ENCODE measurements at regions not wholly inside any gene's neighbourhood (a gene's known extent, or its start where the extent isn't known, plus 50 kb on each side); places are given as distances from the start of the nearest gene placed in this dataset.

DNA sequence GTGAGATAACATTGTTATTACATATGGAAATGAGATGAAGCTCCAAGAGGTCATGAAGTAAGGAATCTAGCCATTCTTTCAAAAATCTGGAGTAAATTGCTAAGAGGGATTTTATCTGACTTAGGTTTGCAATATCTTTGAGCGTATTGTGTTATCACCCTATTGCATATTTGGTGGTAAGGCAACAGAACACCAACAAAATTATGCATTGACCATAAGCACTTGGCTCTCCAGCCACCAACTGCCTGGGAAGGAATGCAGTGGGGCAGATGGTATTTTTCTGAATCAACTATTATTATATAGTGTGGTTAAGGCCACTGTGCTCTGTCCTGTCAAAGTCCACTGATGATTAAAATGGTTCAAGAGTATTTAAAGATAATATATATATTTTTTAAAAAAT is 287.9 kb upstream of the SEMA6D start:
- Histone ChIP-seq H3K27me3 (ENCODE audit: low read length) (no peaks in the 10 kb centered on the region), H2AFZ (ENCODE audit: low read depth, low read length, severe bottlenecking) (no peak overlapping the region), H3K36me3 (ENCODE audit: low read length) (no peaks in the 10 kb centered on the region), H3F3A (ENCODE audit: insufficient read depth) (no peaks in the 10 kb centered on the region), H4K20me1 (ENCODE audit: low read depth, low read length) (no peaks in the 10 kb centered on the region), H3K79me2 (ENCODE audit: insufficient read depth, low read length) (no peaks in the 10 kb centered on the region), H3K9me3 (ENCODE audit: insufficient read depth, low read length) (no peaks in the 10 kb centered on the region), H3K9me2 (replicated peaks; ENCODE audit: insufficient read depth, low read length) (no peaks in the 10 kb centered on the region), H3K4me3 (ENCODE audit: insufficient read depth, low read length, poor library complexity, severe bottlenecking) (no peak overlapping the region), H3K4me2 (ENCODE audit: low read depth, low read length, poor library complexity, severe bottlenecking) (no peak overlapping the region), H3K9ac (ENCODE audit: low read length) (no peak overlapping the region), H3K27ac (ENCODE audit: low read depth, low read length) (no peak overlapping the region)
- TF ChIP-seq, protein P1, sequence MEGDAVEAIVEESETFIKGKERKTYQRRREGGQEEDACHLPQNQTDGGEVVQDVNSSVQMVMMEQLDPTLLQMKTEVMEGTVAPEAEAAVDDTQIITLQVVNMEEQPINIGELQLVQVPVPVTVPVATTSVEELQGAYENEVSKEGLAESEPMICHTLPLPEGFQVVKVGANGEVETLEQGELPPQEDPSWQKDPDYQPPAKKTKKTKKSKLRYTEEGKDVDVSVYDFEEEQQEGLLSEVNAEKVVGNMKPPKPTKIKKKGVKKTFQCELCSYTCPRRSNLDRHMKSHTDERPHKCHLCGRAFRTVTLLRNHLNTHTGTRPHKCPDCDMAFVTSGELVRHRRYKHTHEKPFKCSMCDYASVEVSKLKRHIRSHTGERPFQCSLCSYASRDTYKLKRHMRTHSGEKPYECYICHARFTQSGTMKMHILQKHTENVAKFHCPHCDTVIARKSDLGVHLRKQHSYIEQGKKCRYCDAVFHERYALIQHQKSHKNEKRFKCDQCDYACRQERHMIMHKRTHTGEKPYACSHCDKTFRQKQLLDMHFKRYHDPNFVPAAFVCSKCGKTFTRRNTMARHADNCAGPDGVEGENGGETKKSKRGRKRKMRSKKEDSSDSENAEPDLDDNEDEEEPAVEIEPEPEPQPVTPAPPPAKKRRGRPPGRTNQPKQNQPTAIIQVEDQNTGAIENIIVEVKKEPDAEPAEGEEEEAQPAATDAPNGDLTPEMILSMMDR (IDR thresholded peaks at IDR 0.05; ENCODE audit: insufficient read depth, low read length, poor library complexity, severe bottlenecking): no peak
- TF ChIP-seq EZH2phosphoT487 (conservative IDR thresholded peaks at IDR 0.05; ENCODE audit: low read length): no peak

GRCh38 chr15:47431501-47431900 is 285.8 kb upstream of the SEMA6D start:
- Histone ChIP-seq H3K36me3 (ENCODE audit: low read length) (no peaks in the 10 kb centered on the region), H3K27ac (ENCODE audit: low read depth, low read length) (no peak overlapping the region), H3K9ac (ENCODE audit: low read length) (no peak overlapping the region), H3F3A (ENCODE audit: insufficient read depth) (no peaks in the 10 kb centered on the region), H3K9me2 (replicated peaks; ENCODE audit: insufficient read depth, low read length) (no peaks in the 10 kb centered on the region), H2AFZ (ENCODE audit: low read depth, low read length, severe bottlenecking) (no peak overlapping the region), H3K4me3 (ENCODE audit: insufficient read depth, low read length, poor library complexity, severe bottlenecking) (no peak overlapping the region), H4K20me1 (ENCODE audit: low read depth, low read length) (no peaks in the 10 kb centered on the region), H3K27me3 (ENCODE audit: low read length) (no peaks in the 10 kb centered on the region), H3K79me2 (ENCODE audit: insufficient read depth, low read length) (no peaks in the 10 kb centered on the region), H3K9me3 (ENCODE audit: insufficient read depth, low read length) (no peaks in the 10 kb centered on the region), H3K4me2 (ENCODE audit: low read depth, low read length, poor library complexity, severe bottlenecking) (no peak overlapping the region)
- TF ChIP-seq, protein P1 (IDR thresholded peaks at IDR 0.05; ENCODE audit: insufficient read depth, low read length, poor library complexity, severe bottlenecking): no peak
- no peak for TF ChIP-seq EZH2phosphoT487 (conservative IDR thresholded peaks at IDR 0.05; ENCODE audit: low read length)

GRCh38 chr15:47432826-47433225 is 284.5 kb upstream of the SEMA6D start:
- no peak for TF ChIP-seq EZH2phosphoT487 (conservative IDR thresholded peaks at IDR 0.05; ENCODE audit: low read length)
- TF ChIP-seq, protein P1 (IDR thresholded peaks at IDR 0.05; ENCODE audit: insufficient read depth, low read length, poor library complexity, severe bottlenecking): no peak
- Histone ChIP-seq H3K9me2 (replicated peaks; ENCODE audit: insufficient read depth, low read length) (no peaks in the 10 kb centered on the region), H3K27ac (ENCODE audit: low read depth, low read length) (no peak overlapping the region), H3F3A (ENCODE audit: insufficient read depth) (no peaks in the 10 kb centered on the region), H3K36me3 (ENCODE audit: low read length) (no peaks in the 10 kb centered on the region), H3K4me2 (ENCODE audit: low read depth, low read length, poor library complexity, severe bottlenecking) (no peak overlapping the region), H4K20me1 (ENCODE audit: low read depth, low read length) (no peaks in the 10 kb centered on the region), H3K4me3 (ENCODE audit: insufficient read depth, low read length, poor library complexity, severe bottlenecking) (no peak overlapping the region), H3K9ac (ENCODE audit: low read length) (no peak overlapping the region), H3K9me3 (ENCODE audit: insufficient read depth, low read length) (no peaks in the 10 kb centered on the region), H2AFZ (ENCODE audit: low read depth, low read length, severe bottlenecking) (no peak overlapping the region), H3K79me2 (ENCODE audit: insufficient read depth, low read length) (no peaks in the 10 kb centered on the region), H3K27me3 (ENCODE audit: low read length) (no peaks in the 10 kb centered on the region)

Data from SU-DHL-6 (cell line).